Stimulated activated CD4-positive, alpha-beta T cell treated with anti-CD3 and anti-CD28 coated beads, Interleukin-12 subunit alpha, Interleukin-12 subunit beta, amount 100 ng/mL, for 4 hours (primary cell): ENCODE measurements at regions not wholly inside any gene's neighbourhood (a gene's known extent, or its start where the extent isn't known, plus 50 kb on each side); places are given as distances from the start of the nearest gene placed in this dataset.

ENCODE experiments used
- DNase-seq: peaks from one replicate; pipeline ENCODE4 v3.0.0-alpha.2; 2020

DNA sequence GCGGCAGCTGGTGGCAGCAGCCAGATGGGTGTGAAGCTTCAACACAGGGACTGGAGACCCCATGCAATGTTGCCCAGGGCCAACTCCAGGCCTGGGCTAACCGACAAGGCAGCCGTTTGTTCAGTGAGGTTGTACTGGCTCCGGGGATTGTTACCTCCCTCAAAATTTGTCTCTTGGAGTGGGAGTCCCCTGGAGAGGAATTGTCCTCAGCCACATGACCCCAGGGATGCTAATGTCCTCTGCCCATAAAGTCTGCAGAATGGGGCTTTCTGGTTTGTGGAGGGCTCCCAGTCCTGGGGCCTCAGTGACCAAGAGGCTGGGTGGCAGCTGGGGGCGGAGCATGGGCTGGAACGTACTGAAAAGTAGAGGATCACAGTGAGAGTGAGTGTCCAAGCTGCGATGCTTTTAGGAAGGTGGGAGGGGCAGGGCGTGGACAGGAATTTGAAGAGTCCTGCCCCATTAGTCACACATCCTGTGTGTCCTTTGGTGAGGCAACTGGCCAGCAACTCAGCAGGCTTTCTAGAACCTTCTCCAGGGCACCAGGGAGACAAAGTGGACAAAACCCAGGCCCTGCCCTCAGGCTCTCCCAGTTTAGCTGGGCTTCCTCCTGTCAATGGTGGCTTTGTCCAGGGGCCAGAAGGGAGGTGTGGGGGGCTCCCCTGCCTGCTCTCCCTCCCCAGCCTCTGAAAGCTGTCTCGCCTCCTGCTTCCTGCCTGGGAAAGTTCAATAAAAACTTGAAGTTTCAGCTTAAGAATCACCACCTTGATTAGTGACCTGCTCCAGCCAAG, 114.0 kb downstream of the NSG2 start:
- no peak for DNase-seq

DNA sequence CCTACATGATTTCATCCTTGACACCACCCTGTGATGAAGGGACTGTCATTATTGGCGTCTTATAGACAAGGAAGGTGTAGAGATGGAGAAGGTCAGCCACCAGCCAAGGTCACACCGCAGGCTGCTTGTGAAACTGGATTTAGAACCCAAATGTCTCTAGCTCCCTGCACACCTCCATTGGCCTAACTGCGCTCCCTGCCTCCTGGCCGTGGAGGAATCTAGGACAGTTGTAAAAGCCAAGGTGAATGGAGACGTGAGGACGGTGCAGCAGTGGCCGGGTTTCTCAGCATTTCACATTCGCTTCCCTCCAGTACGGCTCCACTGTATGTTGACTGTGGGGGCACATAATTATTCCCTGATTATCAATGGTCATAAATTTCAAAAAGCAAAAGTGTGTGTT, 119.9 kb downstream of the NSG2 start:
- DNase-seq, result no peak

GRCh38 chr5:174166231-174167079, 120.9 kb downstream of the NSG2 start:
- no peak for DNase-seq

GRCh38 chr5:174167080-174167910, 121.8 kb downstream of the NSG2 start:
- no peak for DNase-seq

DNA sequence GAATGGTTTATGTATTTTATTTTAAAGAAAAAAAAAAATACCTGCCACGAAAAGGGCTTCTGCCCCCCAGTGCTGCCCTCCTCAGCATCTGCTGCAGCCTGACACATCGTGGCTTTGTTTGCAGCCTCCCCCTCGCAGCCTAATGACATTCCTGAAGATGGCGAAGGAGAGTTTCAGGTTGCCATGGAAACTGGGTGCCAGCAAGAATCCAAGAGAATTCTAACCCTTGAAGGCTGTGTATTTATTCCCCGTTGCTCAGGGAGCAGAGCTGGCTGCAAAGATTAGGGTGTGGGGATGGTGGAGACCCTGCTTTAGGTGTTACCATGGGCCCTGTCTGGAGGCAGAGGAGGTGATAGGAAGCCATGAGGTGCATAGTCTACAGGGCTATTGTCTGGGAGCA, 126.6 kb downstream of the NSG2 start:
- no peak for DNase-seq

DNA sequence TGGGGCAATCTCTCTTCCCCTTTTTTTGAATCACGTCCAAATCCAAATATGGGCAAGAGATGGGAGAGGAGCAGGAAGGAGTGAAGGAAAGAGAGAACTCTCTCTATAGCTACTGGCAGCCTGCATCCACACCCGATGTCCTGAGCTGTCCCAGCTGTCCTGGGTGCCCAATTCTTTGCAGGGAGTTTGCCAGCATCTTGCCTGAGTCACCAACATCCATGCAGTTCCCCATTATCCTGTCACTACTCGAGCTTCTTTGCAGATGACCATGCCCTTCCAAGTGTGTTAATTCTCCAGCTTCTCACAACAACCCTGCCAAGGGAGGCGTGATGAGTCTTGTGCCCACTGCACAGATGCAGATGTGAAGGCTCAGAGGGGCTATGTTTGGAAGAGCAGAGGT, 127.1 kb downstream of the NSG2 start:
- no peak for DNase-seq

DNA sequence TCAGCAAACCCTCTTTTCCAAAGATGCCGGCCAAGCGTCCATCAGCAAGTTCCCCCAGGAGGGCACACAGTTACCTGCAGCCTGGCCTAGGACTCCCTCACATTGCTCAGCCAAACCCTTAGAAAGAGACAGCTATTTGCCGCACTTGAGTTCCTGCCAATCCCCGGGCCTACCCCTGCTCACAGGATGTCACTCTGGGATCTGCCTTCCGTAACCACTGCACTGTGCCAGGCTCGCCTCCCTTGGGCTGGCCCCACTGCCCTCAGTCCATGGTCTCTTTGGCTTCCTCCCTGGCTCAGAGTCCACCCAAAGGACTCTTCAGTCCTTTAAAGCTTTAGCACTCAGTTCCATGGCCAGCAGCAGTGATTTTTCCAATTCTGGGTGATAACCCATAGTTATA, 128.3 kb downstream of the NSG2 start:
- DNase-seq, result no peak

GRCh38 chr5:174175716-174176268, 130.3 kb downstream of the NSG2 start:
- DNase-seq, result no peak

GRCh38 chr5:174176511-174176910, 131.0 kb downstream of the NSG2 start:
- no peak for DNase-seq

DNA sequence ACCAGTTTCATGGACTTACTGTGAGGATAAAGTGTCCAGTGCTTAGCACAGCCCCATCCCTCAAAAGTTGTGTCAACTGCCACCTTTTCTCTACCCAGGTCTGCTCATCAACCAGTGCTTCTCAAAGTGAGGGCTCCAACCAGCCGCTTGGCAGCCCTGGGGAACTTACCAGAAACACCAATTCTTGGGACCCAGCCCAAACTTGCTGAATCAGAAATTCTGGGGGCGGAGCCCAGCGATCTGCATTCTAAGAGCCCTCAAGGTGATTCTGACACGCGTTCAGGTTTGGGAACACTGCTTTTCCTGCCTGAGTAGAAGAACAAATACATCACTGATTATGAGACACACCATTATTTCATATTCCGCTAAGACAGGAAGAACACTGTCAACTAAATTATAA, 132.0 kb downstream of the NSG2 start:
- DNase-seq, result no peak

- no peak for DNase-seq
Measured at GRCh38 chr5:174177976-174178605, 132.6 kb downstream of the NSG2 start.

- no peak for DNase-seq
Measured at GRCh38 chr5:174180639-174181038, 135.1 kb downstream of the NSG2 start.

DNA sequence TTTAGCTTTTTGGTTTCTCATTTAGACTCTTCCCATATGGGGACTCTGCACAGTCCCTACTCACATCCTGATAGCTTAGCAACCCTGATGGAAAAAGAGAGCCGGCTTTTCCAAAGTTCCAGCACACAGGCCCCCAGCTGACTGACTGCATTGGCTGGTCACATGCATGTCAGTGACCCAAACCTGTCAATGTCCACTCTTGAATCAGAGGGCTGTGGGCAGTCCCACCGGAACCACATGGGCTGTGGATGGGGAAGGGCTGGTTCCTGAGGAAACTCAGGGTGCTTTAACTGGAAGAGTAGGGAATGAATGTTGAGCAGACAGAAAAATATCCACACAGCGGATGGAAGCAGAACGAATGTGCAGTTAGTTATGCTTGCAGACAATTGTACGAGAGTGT, 136.6 kb downstream of the NSG2 start:
- no peak for DNase-seq

- DNase-seq, result no peak
Measured at GRCh38 chr5:174183701-174184100, 138.2 kb downstream of the NSG2 start.

- DNase-seq, result no peak
Measured at GRCh38 chr5:174185506-174185905, 140.0 kb downstream of the NSG2 start.

- no peak for DNase-seq
Measured at GRCh38 chr5:174186096-174186695, 140.7 kb downstream of the NSG2 start.

GRCh38 chr5:174187001-174187400, 141.5 kb downstream of the NSG2 start:
- no peak for DNase-seq

DNA sequence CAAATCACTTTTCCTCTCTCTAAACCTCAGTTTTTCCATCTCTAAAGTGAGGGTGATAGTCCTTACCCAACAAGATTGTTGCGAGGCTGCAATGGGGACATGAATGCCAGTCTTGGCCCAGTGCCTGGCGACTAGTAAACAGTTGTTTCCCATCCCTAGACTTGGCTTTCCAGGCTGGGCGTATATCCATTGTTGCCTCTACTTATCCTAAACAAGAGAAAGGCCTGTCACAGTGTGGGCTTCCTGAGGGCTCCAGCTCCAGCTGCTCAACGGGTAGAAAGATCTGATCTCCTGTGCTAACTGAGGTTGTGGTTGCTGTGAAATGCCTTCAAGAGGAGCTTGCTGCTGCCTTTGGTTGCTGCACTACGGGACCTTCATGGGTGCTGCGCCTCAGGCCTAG, 142.0 kb downstream of the NSG2 start:
- DNase-seq, result no peak

DNA sequence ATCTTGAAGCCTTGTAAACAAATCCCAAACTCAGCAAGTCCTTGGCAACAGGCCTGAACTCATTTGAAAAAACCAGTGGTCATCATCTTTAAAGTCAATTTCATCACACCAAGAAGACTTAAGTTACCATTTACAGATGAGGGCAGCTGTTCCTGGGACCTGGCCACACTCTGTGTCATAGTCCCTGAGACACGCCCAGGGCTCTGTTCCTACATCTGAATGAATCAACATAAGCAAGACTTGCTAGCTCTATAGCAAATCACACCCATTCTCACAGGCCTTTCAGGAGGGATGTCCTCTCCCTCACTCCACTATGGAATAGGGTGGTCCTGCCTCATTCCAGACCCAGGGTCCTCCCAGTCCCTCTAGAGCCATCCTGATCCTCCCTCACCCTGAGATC, 142.8 kb downstream of the NSG2 start:
- no peak for DNase-seq

- no peak for DNase-seq
Measured at GRCh38 chr5:174189654-174190541, 144.4 kb downstream of the NSG2 start.

DNA sequence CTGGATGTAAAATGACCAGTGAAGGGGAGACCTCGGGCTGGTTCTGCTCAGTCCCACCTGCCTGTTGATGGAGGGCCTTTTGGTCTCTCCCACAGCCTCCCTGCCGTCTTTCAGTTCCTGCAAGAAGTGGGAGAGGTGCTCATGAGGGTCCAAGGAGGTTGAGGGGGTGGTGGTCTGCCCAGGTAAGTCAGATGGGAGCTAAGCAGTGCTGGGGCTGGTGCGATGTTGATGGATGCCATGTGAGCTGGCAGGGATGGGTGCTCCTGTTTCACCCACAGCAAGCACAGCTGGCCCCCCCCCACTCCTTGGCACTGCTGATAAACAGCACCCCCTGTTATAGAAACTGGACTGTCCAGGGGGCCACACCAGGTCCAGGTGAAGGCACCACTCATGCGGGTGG, 145.6 kb downstream of the NSG2 start:
- DNase-seq, result no peak
